ENCODE measurements at regions not wholly inside any gene's neighbourhood (a gene's known extent, or its start where the extent isn't known, plus 50 kb on each side); places are given as distances from the start of the nearest gene placed in this dataset.

- no peaks in the 10 kb centered on the region for H3K36me3 ChIP-seq
- no peak overlapping the region for H3K4me3 ChIP-seq
- no peaks in the 10 kb centered on the region for H3K27me3 ChIP-seq
- no peaks in the 10 kb centered on the region for H3K9me3 ChIP-seq
- no peak for DNase-seq
Measured at GRCh38 chr12:70983692-70984091, 63.2 kb upstream of the PTPRR start.

- Histone ChIP-seq H3K36me3 (no peaks in the 10 kb centered on the region), H3K27me3 (no peaks in the 10 kb centered on the region), H3K9me3 (no peaks in the 10 kb centered on the region), H3K4me3 (no peak overlapping the region)
- DNase-seq, result no peak
Measured at GRCh38 chr12:70982991-70983390, 62.5 kb upstream of the PTPRR start.

DNA sequence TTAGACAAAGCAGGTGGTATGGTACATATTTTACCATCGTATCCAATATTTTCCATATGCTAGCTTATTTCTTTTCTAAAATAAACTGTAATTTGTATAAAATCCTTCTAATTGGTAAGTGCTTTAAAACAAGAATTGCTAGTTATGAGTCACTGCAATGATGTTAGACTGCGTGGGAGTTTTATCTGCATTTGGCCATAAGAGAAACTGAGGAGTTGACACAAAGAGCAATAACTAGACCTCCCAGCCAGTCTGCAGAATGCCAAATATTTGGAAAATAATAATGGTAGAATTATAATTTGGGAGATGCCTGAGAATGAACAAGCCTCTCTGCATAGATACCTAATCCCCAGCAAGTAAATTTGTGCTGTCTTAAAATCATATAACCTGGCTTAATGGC lies 61.7 kb upstream of the PTPRR start:
- Histone ChIP-seq H3K9me3 (no peaks in the 10 kb centered on the region), H3K27me3 (no peaks in the 10 kb centered on the region), H3K4me3 (no peak overlapping the region), H3K36me3 (no peaks in the 10 kb centered on the region)
- no peak for DNase-seq

GRCh38 chr12:70971001-70971794 lies 50.7 kb upstream of the PTPRR start:
- H3K27me3 ChIP-seq, result no peaks in the 10 kb centered on the region
- H3K36me3 ChIP-seq, result no peaks in the 10 kb centered on the region
- H3K9me3 ChIP-seq, result no peaks in the 10 kb centered on the region
- no peak for DNase-seq
- H3K4me3 ChIP-seq, result no peak overlapping the region

Measured in MG63 (cell line).